Stimulated activated effector memory CD8-positive, alpha-beta T cell treated with anti-CD3 and anti-CD28 coated beads, Interleukin-12 subunit alpha, Interleukin-12 subunit beta, amount 100 ng/mL, for 72 hours (primary cell): ENCODE measurements at regions not wholly inside any gene's neighbourhood (a gene's known extent, or its start where the extent isn't known, plus 50 kb on each side); places are given as distances from the start of the nearest gene placed in this dataset.
"Not testable (repeated sequence)": the region's sequence is repeated elsewhere in the genome, so short reads cannot be mapped to it uniquely, and the experiment has no call there.

Experiments used
- ATAC-seq: fragments of 150-1000 bp; cut with Tn5 transposase; 2 replicates; pipeline ENCODE4 v1.10.0; 2021
- DNase-seq, 2 donors: peaks; one replicate each; pipeline ENCODE4 v3.0.0; 2021 to 2022; ENCODE audit warnings: low spot score in 2 of 2
- H3K27ac Mint-ChIP-seq: one replicate; pipeline ENCODE4 v1.8.0; 2022; ENCODE audit warnings: mild to moderate bottlenecking, mixed read lengths
- H3K36me3 Mint-ChIP-seq: one replicate; pipeline ENCODE4 v1.8.0; 2022; ENCODE audit warnings: mild to moderate bottlenecking, mixed read lengths
- H3K4me1 Mint-ChIP-seq: one replicate; pipeline ENCODE4 v1.8.0; 2022; ENCODE audit warnings: mixed read lengths
- H3K4me3 Mint-ChIP-seq: one replicate; pipeline ENCODE4 v1.8.0; 2022; ENCODE audit warnings: mild to moderate bottlenecking, mixed read lengths
- H3K9me3 Mint-ChIP-seq: one replicate; pipeline ENCODE4 v1.8.0; 2022; ENCODE audit warnings: mixed read lengths

DNA sequence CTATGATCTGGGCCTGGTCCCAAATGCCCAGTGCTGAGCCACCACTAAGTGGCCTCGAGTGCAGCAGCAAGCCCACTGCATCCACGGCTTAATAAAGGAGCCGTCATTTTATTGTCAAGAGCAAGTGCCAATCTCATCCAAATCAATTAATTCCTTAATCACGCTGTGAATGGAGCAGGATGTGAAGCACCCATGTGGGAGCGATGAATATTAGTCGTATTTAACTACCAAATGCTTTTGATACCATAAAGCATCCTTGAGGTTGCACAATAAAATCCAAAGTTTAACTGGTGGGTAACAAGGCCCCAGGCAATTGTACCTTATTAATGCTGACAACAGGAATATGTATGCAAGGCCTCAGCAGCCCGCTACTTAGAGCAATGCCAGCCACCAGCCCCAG is 226.0 kb upstream of the C16orf82 start:
- Mint-ChIP-seq H3K27ac (no peak overlapping the region), H3K9me3 (no peaks in the 10 kb centered on the region), H3K4me1 (no peaks in the 10 kb centered on the region), H3K36me3 (no peaks in the 10 kb centered on the region), H3K4me3 (no peak overlapping the region)
- no peak for DNase-seq
- ATAC-seq = no peak

DNA sequence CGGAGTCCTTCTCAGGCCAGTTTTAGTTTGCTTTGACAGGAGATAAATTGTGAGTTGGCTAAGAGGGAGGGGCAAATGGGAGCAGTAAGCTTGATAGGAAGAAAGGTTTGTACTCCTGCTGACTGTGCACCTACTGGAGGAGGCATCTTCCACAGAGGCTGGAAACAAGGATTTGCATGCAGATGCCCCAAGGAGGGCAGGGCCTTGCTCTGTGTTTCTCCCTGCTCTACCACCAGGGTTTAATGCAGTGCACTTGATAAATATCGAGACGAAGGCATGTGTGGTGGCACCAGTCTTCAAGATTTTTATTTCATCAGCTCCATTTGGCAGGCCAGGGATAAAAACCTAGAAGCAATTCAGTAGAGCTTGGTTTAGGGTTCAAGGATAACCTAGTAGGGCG is 210.5 kb upstream of the C16orf82 start:
- no peaks in the 10 kb centered on the region for H3K36me3 Mint-ChIP-seq
- DNase-seq = no peak
- ATAC-seq = no peak
- H3K4me1 Mint-ChIP-seq = no peaks in the 10 kb centered on the region
- H3K27ac Mint-ChIP-seq = no peak overlapping the region
- no peak overlapping the region for H3K4me3 Mint-ChIP-seq
- peaks cover 12% of the 10 kb centered on the region for H3K9me3 Mint-ChIP-seq

DNA sequence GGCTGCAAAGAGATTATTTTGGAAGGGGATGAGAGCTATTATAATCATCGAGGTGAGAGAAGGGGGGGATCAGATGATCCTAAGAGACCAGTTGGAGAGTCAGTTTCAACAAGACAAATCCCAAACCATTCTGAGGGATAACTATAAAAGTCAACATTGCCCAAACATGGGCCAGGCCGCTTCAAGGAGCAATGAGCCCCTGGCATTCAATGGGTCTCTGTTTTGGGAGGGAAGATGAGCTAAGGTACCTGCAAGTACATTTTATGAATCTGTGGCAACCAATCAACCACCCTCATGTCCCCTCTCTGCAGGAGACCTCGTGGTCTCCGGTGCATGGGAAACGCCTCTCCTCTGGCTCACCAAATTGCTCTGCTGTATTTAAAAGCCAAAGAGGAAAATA is 209.9 kb upstream of the C16orf82 start:
- no peak for ATAC-seq
- Mint-ChIP-seq H3K27ac (no peak overlapping the region), H3K4me3 (no peak overlapping the region)

DNA sequence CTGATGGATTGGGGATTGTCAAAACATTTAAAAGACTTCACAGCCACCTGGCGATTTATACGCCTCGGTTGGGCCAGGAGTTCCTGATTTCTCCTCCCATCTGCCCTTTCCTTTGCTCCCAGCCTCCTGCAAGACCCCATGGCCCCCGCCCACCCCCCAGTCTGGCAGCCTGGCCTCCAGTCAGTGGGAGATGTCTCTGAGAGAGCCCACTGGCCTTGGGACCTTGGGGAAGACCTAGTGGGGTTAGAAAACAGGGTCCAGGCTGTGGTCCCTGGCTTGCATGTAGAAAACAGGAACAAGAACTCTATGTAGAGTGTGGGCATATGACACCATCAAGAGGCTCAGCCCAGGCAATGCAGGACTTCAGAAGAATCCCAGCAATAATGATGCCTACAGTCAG is 209.4 kb upstream of the C16orf82 start:
- Mint-ChIP-seq H3K4me1 (no peaks in the 10 kb centered on the region), H3K9me3 (peaks cover 14% of the 10 kb centered on the region), H3K27ac (no peak overlapping the region), H3K4me3 (no peak overlapping the region), H3K36me3 (no peaks in the 10 kb centered on the region)
- DNase-seq (no peak), ATAC-seq (no peak)

More for the DNA sequence above, 209.9 kb upstream of the C16orf82 start:
- Mint-ChIP-seq H3K9me3 (peaks cover 14% of the 10 kb centered on the region), H3K36me3 (no peaks in the 10 kb centered on the region), H3K4me1 (no peaks in the 10 kb centered on the region)
- no peak for DNase-seq

DNA sequence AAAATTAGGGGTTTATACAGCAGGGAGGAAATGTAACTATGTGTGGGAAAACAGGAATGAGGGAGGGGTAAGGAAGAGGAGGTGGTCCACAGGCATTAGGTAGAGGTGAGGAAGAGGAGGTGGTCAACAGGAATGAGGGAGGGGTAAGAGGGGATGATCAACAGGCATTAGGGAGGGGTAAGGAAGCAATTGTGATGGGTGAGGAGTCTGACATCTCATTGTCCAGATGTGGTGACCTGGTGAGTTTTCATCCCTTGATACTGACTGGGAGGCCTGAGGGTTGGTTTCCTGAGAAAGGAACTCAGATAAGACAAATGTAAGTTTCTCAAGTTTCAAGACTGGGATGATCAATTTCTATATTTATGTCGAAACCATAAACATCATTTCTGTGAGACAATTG is 206.2 kb upstream of the C16orf82 start:
- Mint-ChIP-seq H3K36me3 (no peaks in the 10 kb centered on the region), H3K4me3 (no peak overlapping the region), H3K9me3 (peaks cover 14% of the 10 kb centered on the region), H3K4me1 (no peaks in the 10 kb centered on the region), H3K27ac (no peak overlapping the region)
- ATAC-seq (no peak), DNase-seq (no peak)

DNA sequence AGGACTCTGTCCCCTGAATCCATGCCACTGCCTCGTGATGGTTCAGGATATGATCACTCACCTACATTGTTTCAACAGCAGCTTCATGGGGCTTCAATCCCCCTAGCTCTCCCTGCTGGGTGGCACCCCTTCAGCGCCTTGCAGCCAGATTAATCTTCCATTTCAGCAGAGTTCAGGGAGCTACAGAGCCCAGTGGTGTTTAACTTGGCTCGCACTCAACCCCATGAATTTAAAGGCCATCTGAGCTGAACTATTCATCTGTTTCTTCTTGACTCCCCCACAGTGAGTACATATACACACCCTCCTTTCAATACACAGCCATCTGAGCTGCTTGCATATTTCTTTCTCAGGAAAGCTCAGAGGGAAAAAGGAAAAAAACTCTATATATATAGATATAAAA is 202.8 kb upstream of the C16orf82 start:
- Mint-ChIP-seq H3K4me3 (no peak overlapping the region), H3K36me3 (no peaks in the 10 kb centered on the region), H3K9me3 (peaks cover 11% of the 10 kb centered on the region), H3K27ac (no peak overlapping the region), H3K4me1 (no peaks in the 10 kb centered on the region)
- ATAC-seq (no peak), DNase-seq (no peak)

DNA sequence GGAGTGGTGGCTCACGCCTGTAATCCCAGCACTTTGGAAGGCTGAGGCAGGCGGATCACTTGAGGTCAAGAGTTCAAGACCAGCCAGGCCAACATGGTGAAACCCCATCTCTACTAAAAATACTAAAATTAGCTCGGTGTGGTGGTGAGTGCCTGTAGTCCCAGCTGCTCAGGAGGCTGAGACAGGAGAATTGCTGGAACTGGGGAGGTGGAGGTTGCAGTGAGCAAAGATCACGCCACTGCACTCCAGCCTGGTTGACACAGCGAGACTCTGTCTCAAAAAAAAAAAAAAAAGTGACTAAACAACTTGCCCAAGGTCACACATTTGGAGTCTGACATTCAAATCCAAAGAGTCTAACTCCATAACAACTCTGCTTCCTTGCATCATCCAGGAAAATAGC is 192.4 kb upstream of the C16orf82 start:
- not testable (repeated sequence) for H3K27ac Mint-ChIP-seq, H3K36me3 Mint-ChIP-seq, H3K4me1 Mint-ChIP-seq, ATAC-seq, DNase-seq, H3K9me3 Mint-ChIP-seq, H3K4me3 Mint-ChIP-seq

DNA sequence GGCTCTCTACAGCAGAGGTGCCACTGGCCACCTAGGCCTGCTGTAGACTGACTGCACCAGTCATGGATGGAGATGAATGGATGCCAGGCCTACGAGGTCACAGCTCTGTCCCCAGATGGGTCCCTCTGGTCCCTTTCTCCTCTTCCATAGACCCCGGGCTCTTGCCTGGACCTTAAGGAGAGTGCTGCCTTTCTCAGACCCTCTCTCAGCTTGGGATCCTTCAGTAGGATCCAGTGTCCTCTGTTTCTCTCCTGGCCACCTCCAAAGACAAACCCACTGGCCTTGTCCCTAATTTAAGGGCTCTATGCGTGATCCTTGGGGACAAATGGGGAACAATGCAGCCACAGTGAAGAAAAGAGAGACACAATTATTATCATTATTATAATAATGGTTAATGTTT is 189.3 kb upstream of the C16orf82 start:
- Mint-ChIP-seq H3K4me1 (no peaks in the 10 kb centered on the region), H3K9me3 (no peaks in the 10 kb centered on the region), H3K27ac (no peak overlapping the region), H3K4me3 (no peak overlapping the region), H3K36me3 (no peaks in the 10 kb centered on the region)
- no peak for DNase-seq
- no peak for ATAC-seq

DNA sequence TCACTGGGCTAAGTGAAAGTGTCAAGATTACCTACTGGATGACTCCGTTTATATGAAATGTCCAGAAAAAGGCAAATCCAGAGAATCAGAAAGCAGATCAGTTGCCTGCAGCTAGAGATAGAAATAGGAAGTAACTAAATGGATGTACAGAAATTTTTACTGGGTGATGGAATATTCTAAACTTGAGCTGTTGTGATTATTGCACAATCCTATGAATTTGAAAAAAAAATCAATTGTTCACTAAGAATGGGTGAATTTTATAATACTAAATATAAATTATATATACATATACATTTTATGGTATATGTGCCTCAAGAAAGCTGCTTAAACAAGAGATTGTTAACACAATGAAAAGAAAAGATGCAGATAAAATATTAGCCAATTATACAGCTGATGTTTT is 181.1 kb upstream of the C16orf82 start:
- ATAC-seq = no peak
- no peaks in the 10 kb centered on the region for H3K9me3 Mint-ChIP-seq

DNA sequence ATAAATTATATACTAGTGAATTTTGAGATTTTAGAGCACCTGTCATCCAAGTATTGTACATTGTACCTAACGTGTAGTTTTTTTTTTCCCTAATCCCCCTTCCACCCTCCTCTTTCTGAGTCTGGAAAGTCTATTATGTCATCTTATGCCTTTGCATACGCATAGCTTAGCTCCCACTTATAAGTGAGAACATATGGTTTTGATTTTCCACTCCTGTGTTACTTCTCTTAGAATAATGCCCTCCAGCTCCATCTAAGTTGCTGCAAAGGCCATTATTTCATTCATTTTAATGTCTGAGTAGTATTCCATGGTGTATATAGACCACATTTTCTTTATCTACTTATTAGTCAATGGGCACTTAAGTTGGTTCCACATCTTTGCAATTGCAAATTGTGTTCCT is 177.0 kb upstream of the C16orf82 start:
- no peak overlapping the region for H3K27ac Mint-ChIP-seq
- no peaks in the 10 kb centered on the region for H3K9me3 Mint-ChIP-seq
- ATAC-seq (no peak), DNase-seq (no peak)
- no peaks in the 10 kb centered on the region for H3K4me1 Mint-ChIP-seq
- H3K4me3 Mint-ChIP-seq = no peak overlapping the region
- H3K36me3 Mint-ChIP-seq = no peaks in the 10 kb centered on the region

More for the DNA sequence above, 181.1 kb upstream of the C16orf82 start:
- no peaks in the 10 kb centered on the region for H3K4me1 Mint-ChIP-seq
- no peaks in the 10 kb centered on the region for H3K36me3 Mint-ChIP-seq
- no peak overlapping the region for H3K4me3 Mint-ChIP-seq
- DNase-seq = no peak
- H3K27ac Mint-ChIP-seq = no peak overlapping the region

DNA sequence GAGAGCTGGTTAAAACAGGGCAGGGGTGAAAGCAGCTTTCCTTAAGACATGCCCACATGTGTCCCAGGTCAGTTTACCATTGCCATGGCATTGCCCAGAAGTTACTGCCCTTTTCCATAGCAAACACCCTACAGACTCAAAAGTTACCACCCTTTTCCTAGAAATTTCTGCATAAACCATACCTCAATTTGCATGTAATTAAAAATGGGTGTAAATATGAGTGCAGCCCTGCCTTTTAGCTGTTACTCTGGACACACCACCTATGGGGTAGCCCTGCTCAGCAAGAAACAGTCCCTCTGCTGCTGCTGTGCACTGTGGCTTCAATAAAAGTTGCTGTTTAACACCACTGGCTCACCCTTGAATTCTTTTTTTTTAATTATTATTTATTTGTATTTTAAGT is 168.5 kb upstream of the C16orf82 start:
- Mint-ChIP-seq H3K4me3 (no peak overlapping the region), H3K9me3 (no peaks in the 10 kb centered on the region), H3K36me3 (no peaks in the 10 kb centered on the region), H3K27ac (no peak overlapping the region), H3K4me1 (no peaks in the 10 kb centered on the region)
- ATAC-seq (no peak), DNase-seq (no peak)

DNA sequence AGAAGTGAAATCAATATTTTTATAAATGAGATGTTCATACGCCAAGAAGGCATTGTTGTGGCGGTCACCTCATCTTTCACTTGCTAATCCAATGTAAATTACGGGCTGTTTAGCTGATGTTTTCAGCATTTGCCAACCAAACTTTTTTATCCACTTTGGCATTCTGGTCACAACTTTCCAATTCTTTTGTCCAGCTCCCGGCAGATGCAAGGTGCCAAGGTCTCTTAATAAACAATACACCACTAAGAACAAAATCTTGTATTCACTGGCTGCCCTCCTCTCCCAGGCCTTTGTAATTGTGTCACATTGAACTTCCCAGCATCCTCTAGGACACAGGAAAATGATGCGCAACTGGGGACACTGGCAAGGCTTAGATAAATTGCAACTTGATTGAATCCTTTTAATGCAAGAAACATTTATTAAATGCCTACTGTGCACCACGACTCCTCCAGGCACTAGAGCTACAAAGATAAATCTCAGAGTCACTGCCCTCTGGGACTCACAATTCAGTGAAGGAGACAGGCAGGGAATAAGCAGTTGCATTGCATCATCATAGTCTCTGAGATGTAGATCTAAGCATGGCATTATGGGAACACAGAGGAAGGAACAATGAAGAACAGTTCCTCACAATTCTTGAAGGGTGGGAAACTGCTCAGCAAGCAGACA is 165.4 kb upstream of the C16orf82 start:
- Mint-ChIP-seq H3K27ac (no peak overlapping the region), H3K4me3 (no peak overlapping the region), H3K9me3 (no peaks in the 10 kb centered on the region), H3K36me3 (no peaks in the 10 kb centered on the region), H3K4me1 (no peaks in the 10 kb centered on the region)
- ATAC-seq = no peak
- no peak for DNase-seq

DNA sequence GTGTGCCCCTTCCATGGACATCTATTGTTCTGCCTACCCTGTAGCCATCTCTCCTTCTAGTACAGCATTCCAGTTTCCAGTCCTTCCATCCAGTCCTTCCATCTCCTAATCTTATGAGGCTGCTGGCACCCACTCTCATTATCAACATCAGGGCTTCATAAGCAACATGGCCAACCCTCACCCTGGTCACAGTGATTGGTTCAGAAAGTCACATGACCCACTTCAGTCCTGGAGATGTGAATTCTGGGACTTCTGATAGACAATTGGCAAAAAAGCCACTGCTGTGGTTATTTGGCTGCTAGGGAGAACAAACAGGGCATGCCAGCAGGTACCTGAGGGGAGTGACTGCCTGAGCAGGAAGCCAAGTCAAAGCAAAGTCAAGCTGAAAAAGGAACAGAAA is 164.7 kb upstream of the C16orf82 start:
- Mint-ChIP-seq H3K4me1 (no peaks in the 10 kb centered on the region), H3K4me3 (no peak overlapping the region), H3K9me3 (no peaks in the 10 kb centered on the region), H3K36me3 (no peaks in the 10 kb centered on the region), H3K27ac (no peak overlapping the region)
- DNase-seq (no peak), ATAC-seq (no peak)

DNA sequence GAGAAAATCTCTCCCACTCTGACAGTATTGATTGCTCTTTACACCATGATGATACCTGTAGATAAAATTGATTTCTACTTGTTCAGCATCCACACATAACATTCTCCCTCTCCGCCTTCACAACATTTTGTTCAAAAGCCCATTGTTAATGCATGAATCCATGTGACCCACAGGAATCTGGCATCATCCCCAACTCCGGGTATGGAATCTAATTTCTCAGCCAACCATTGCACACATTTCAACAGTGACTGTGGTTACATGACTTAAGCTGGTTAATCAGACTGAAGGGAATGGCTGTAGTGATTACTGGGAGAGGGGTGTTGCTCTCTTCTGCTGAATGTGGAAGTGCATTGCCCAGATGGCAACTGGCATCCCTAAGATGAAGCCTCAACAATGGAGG is 161.4 kb upstream of the C16orf82 start:
- no peak overlapping the region for H3K4me3 Mint-ChIP-seq
- no peaks in the 10 kb centered on the region for H3K9me3 Mint-ChIP-seq
- H3K4me1 Mint-ChIP-seq = no peaks in the 10 kb centered on the region
- H3K36me3 Mint-ChIP-seq = no peaks in the 10 kb centered on the region
- DNase-seq = no peak
- H3K27ac Mint-ChIP-seq = no peak overlapping the region
- ATAC-seq = no peak

DNA sequence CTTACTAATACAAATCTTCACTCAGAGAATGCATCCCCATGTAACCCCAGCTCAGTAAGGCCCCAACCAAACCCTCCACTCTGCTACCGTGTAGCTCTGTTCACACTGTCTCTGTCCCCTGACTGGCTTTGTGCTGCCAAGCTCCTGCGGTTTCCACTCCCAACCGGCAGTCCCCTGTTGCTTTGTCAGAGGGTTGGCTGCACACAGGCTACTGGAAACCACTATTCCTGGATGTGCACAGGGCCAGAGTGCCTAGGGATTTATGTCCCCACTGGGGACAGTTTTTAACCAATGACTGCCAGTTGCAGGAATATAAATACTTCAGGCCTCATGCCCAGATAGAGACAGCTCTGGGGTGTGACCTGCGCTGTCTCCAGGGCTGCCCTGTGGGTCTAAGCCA is 157.1 kb upstream of the C16orf82 start:
- ATAC-seq (no peak), DNase-seq (no peak)
- Mint-ChIP-seq H3K4me3 (no peak overlapping the region), H3K9me3 (no peaks in the 10 kb centered on the region), H3K36me3 (no peaks in the 10 kb centered on the region), H3K4me1 (no peaks in the 10 kb centered on the region), H3K27ac (no peak overlapping the region)

DNA sequence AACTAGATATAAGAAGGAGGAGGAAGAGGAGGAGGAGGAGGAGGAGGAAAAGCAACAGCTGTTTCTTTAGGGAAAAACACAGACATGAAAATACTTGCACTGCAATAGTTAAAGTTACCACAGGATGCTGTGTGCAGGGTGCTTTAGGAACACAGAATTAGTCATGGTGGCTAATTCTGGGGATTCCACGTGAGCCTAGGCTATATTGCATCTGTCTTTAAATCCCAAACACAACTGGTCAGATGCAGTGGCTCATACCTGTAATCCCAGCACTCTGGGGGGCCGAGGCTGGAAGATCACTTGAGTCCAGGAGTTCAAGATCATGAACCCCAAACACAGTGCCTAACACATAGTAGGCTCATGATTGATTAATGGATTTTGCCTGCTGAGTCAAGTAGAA is 155.3 kb upstream of the C16orf82 start:
- no peaks in the 10 kb centered on the region for H3K9me3 Mint-ChIP-seq
- DNase-seq = no peak

DNA sequence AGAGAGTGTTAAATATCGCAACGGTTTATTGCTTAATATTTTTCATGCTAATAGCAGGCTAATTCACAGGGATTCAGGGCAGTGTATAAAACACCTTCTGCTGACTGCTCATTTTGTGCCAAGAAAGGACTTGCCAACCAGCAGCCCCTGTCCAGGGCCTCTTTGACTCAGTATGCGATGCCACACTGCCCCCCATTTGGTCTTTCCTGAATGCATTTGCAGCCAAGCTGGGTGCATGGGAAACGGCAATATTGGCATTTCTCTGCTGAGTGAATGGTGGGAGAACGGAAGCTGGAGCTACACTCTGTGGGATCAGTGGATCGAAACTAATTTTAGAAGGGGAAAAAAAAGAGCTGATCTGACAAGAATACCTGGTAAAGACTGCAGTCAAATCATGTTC is 152.9 kb upstream of the C16orf82 start:
- no peak for ATAC-seq
- Mint-ChIP-seq H3K36me3 (no peaks in the 10 kb centered on the region), H3K4me3 (no peak overlapping the region), H3K4me1 (no peaks in the 10 kb centered on the region), H3K27ac (no peak overlapping the region), H3K9me3 (no peaks in the 10 kb centered on the region)
- no peak for DNase-seq

More for the DNA sequence above, 155.3 kb upstream of the C16orf82 start:
- no peak for ATAC-seq
- Mint-ChIP-seq H3K4me3 (no peak overlapping the region), H3K36me3 (no peaks in the 10 kb centered on the region), H3K27ac (no peak overlapping the region), H3K4me1 (no peaks in the 10 kb centered on the region)
